ENCODE measurements at regions not wholly inside any gene's neighbourhood (a gene's known extent, or its start where the extent isn't known, plus 50 kb on each side); places are given as distances from the start of the nearest gene placed in this dataset.

- Histone ChIP-seq H3K4me3 (no peak overlapping the region), H3K27ac (no peak overlapping the region), H3K27me3 (no peaks in the 10 kb centered on the region), H3K9me3 (no peaks in the 10 kb centered on the region), H3K4me1 (no peaks in the 10 kb centered on the region), H3K36me3 (no peaks in the 10 kb centered on the region)
- intact Hi-C loops (cut with DNase I; ENCODE audit: low total_unique reads): no loop called here
- WGBS, 5 donors: 60 to 75% (median 65%) methylated on average over 6 of the region's 6 CpGs
- TF ChIP-seq POLR2AphosphoS5 (IDR thresholded peaks at IDR 0.05) (no peak), CTCF (IDR thresholded peaks at IDR 0.05) (no peak), POLR2A (IDR thresholded peaks at IDR 0.05) (no peak), EP300 (IDR thresholded peaks at IDR 0.05) (no peak)
- DNase-seq: no peak
Measured at GRCh38 chr9:95742821-95743220, 132.7 kb upstream of the ERCC6L2 start.

- 23 to 78% (median 31%) methylated on average over 1 to 2 of the region's 2 CpGs for WGBS, 5 donors
- Histone ChIP-seq H3K27me3 (no peaks in the 10 kb centered on the region), H3K9me3 (no peaks in the 10 kb centered on the region), H3K27ac (peak overlapping the region in 2 of 5 donors; percentile 42 to 64), H3K4me1 (no peaks in the 10 kb centered on the region), H3K4me3 (no peak overlapping the region), H3K36me3 (no peaks in the 10 kb centered on the region)
- DNase-seq: no peak
- intact Hi-C loops (cut with DNase I; ENCODE audit: low total_unique reads): no loop called here
- no peak for TF ChIP-seq POLR2A (IDR thresholded peaks at IDR 0.05)
- TF ChIP-seq CTCF (IDR thresholded peaks at IDR 0.05): no peak
- TF ChIP-seq EP300 (IDR thresholded peaks at IDR 0.05): no peak
- TF ChIP-seq POLR2AphosphoS5 (IDR thresholded peaks at IDR 0.05): no peak
Measured at GRCh38 chr9:95741631-95742030, 133.9 kb upstream of the ERCC6L2 start.

GRCh38 chr9:95740217-95741004 is 135.1 kb upstream of the ERCC6L2 start:
- Histone ChIP-seq H3K4me3 (no peak overlapping the region), H3K27me3 (no peaks in the 10 kb centered on the region), H3K4me1 (no peaks in the 10 kb centered on the region), H3K9me3 (no peaks in the 10 kb centered on the region), H3K27ac (peak overlapping the region in 2 of 5 donors; percentile 20 to 64), H3K36me3 (no peaks in the 10 kb centered on the region)
- intact Hi-C loops (cut with DNase I; ENCODE audit: low total_unique reads): no loop called here
- WGBS, 5 donors: 72 to 77% (median 74%) methylated on average over 11 of the region's 11 CpGs
- no peak for TF ChIP-seq CTCF (IDR thresholded peaks at IDR 0.05)
- TF ChIP-seq POLR2AphosphoS5 (IDR thresholded peaks at IDR 0.05): no peak
- TF ChIP-seq EP300 (IDR thresholded peaks at IDR 0.05): no peak
- no peak for TF ChIP-seq POLR2A (IDR thresholded peaks at IDR 0.05)
- no peak for DNase-seq

GRCh38 chr9:95738438-95738837 is 137.1 kb upstream of the ERCC6L2 start:
- no peaks in the 10 kb centered on the region for H3K27me3 ChIP-seq
- 76 to 91% (median 83%) methylated on average over 6 to 10 of the region's 10 CpGs for WGBS, 5 donors
- intact Hi-C loops (cut with DNase I; ENCODE audit: low total_unique reads): loop anchor here (10.0 kb wide), 1 partner anchor 236 kb away; no protein-coding TSS in a partner anchor
- peaks cover 0 to 6% (median 0%) of the 10 kb centered on the region in 4 donors for H3K4me1 ChIP-seq
- H3K27ac ChIP-seq: no peak overlapping the region
- no peaks in the 10 kb centered on the region for H3K9me3 ChIP-seq
- H3K4me3 ChIP-seq: no peak overlapping the region
- no peak for TF ChIP-seq EP300 (IDR thresholded peaks at IDR 0.05)
- no peak for TF ChIP-seq CTCF (IDR thresholded peaks at IDR 0.05)
- TF ChIP-seq POLR2AphosphoS5 (IDR thresholded peaks at IDR 0.05): no peak
- no peak for TF ChIP-seq POLR2A (IDR thresholded peaks at IDR 0.05)
- H3K36me3 ChIP-seq: no peaks in the 10 kb centered on the region
- no peak for DNase-seq
